T-helper 17 cell (primary cell): ENCODE measurements at regions not wholly inside any gene's neighbourhood (a gene's known extent, or its start where the extent isn't known, plus 50 kb on each side); places are given as distances from the start of the nearest gene placed in this dataset.

Experiments used
- ATAC-seq: fragments of 150-1000 bp; cut with Tn5 transposase; 2 replicates; pipeline ENCODE4 v1.10.0; 2021; ENCODE audit warnings: mild to moderate bottlenecking, moderate library complexity
- DNase-seq, 3 donors: peaks; one replicate each; pipeline versions ENCODE4 v3.0.0 to v3.0.0-alpha.2; 2020 to 2021
- H3K9me3 ChIP-seq: one replicate; pipeline ENCODE4 v1.7.0; 2013; ENCODE audit warnings: low read length, mild to moderate bottlenecking; ENCODE audit not compliant: control insufficient read depth, poor library complexity, severe bottlenecking
- H3K27ac Mint-ChIP-seq: one replicate; pipeline ENCODE4 v1.8.0; 2022; ENCODE audit warnings: mild to moderate bottlenecking, moderate library complexity, mixed read lengths
- H3K27me3 Mint-ChIP-seq: one replicate; pipeline ENCODE4 v1.8.0; 2022; ENCODE audit warnings: mixed read lengths
- H3K36me3 Mint-ChIP-seq: one replicate; pipeline ENCODE4 v1.8.0; 2022; ENCODE audit warnings: low read depth, mixed read lengths
- H3K4me1 Mint-ChIP-seq: one replicate; pipeline ENCODE4 v1.8.0; 2022; ENCODE audit warnings: mild to moderate bottlenecking, mixed read lengths
- H3K4me3 Mint-ChIP-seq: one replicate; pipeline ENCODE4 v1.8.0; 2022; ENCODE audit warnings: mild to moderate bottlenecking, moderate library complexity, mixed read lengths

GRCh38 chr17:36825113-36825512 is 112.2 kb upstream of the LHX1 start:
- Mint-ChIP-seq H3K36me3 (peaks cover 2% of the 10 kb centered on the region), H3K27ac (no peak overlapping the region), H3K27me3 (peaks cover 70% of the 10 kb centered on the region), H3K4me1 (peaks cover 4% of the 10 kb centered on the region), H3K4me3 (no peak overlapping the region)
- no peaks in the 10 kb centered on the region for H3K9me3 ChIP-seq
- DNase-seq (no peak), ATAC-seq (no peak)

DNA sequence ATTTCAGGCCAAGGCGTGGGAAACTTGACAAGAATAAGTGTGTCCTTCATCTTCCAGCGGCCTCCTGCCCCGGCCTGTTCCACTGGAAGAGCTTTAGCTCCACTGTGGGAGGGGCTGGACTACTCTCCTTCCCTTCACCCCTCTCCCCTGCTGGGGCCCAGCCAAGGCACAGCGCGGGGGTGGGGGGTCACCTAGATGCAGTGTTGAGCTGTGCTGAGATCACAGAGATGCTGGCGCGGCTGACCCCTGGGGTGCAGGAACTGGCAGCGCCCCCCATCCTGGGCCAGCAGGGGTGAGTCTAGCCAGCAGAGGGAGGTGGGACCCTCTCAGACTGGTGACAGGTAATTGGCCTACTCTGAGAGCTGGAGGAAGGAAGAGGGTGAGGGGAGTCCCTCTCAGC is 111.8 kb upstream of the LHX1 start:
- peaks cover 68% of the 10 kb centered on the region for H3K27me3 Mint-ChIP-seq
- H3K9me3 ChIP-seq = no peaks in the 10 kb centered on the region
- H3K36me3 Mint-ChIP-seq = peaks cover 2% of the 10 kb centered on the region
- no peak overlapping the region for H3K27ac Mint-ChIP-seq
- peaks cover 4% of the 10 kb centered on the region for H3K4me1 Mint-ChIP-seq
- no peak overlapping the region for H3K4me3 Mint-ChIP-seq
- DNase-seq (no peak), ATAC-seq (no peak)

DNA sequence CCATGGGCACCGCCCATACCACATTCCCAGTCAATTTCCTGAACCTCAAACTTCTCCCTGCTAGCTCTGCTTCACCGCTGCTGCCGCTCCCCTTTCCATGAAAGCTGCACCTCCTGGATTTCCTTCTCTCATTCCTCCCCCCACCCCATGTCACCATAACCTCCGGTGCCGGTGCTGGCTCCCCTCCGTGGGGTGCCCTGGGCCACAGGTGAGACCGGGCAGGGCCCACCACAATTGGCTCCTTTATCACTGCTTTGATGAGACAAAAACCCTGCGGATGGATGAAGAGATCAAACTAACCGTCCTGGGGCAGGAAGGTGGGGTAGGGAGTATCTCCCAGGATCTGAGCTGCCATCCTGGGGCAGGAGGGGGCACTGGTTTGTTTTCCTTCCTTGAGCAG is 111.3 kb upstream of the LHX1 start:
- Mint-ChIP-seq H3K27me3 (peaks cover 64% of the 10 kb centered on the region), H3K4me3 (no peak overlapping the region), H3K4me1 (peaks cover 4% of the 10 kb centered on the region), H3K36me3 (peaks cover 2% of the 10 kb centered on the region), H3K27ac (no peak overlapping the region)
- ATAC-seq (no peak), DNase-seq (no peak)
- H3K9me3 ChIP-seq = no peaks in the 10 kb centered on the region

DNA sequence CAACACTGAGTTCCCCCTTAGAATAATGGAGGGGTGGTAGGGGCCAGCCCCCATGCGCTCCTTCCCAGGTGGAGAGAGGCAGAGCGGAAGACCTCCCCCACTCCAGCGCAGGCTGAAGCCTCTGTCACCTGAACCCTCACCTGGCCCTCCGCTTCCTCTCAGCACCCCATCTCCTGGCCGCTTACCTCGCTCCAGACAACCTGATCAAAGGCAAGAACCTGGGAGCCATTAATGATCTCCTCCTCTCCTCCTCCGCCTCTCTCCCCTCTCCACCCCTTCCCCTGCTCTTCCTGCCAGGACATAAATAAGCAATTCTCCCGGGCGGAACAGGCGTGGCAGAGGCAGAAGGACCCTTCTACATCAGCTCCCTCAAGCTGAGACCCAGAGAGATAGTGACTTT is 110.2 kb upstream of the LHX1 start:
- no peaks in the 10 kb centered on the region for H3K9me3 ChIP-seq
- peaks cover 4% of the 10 kb centered on the region for H3K4me1 Mint-ChIP-seq
- DNase-seq = no peak
- H3K4me3 Mint-ChIP-seq = no peak overlapping the region
- peaks cover 53% of the 10 kb centered on the region for H3K27me3 Mint-ChIP-seq
- no peak for ATAC-seq
- H3K27ac Mint-ChIP-seq = no peak overlapping the region
- H3K36me3 Mint-ChIP-seq = peaks cover 2% of the 10 kb centered on the region

- Mint-ChIP-seq H3K4me1 (peaks cover 4% of the 10 kb centered on the region), H3K36me3 (no peaks in the 10 kb centered on the region)
Observed at GRCh38 chr17:36829676-36830075, 107.6 kb upstream of the LHX1 start.

GRCh38 chr17:36833279-36833678 is 104.0 kb upstream of the LHX1 start:
- DNase-seq = no peak
- Mint-ChIP-seq H3K4me1 (peaks cover 3% of the 10 kb centered on the region), H3K36me3 (peaks cover 4% of the 10 kb centered on the region), H3K27ac (no peak overlapping the region), H3K27me3 (peaks cover 2% of the 10 kb centered on the region), H3K4me3 (no peak overlapping the region)
- no peak for ATAC-seq
- H3K9me3 ChIP-seq = no peaks in the 10 kb centered on the region

More at GRCh38 chr17:36829676-36830075, 107.6 kb upstream of the LHX1 start:
- ATAC-seq = no peak
- no peak overlapping the region for H3K27ac Mint-ChIP-seq
- DNase-seq = no peak
- H3K27me3 Mint-ChIP-seq = peaks cover 36% of the 10 kb centered on the region
- no peak overlapping the region for H3K4me3 Mint-ChIP-seq
- no peaks in the 10 kb centered on the region for H3K9me3 ChIP-seq

GRCh38 chr17:36835036-36835435 is 102.2 kb upstream of the LHX1 start:
- no peaks in the 10 kb centered on the region for H3K9me3 ChIP-seq
- peaks cover 4% of the 10 kb centered on the region for H3K36me3 Mint-ChIP-seq
- ATAC-seq = no peak
- no peak for DNase-seq
- peaks cover 3% of the 10 kb centered on the region for H3K4me1 Mint-ChIP-seq
- no peak overlapping the region for H3K4me3 Mint-ChIP-seq
- no peak overlapping the region for H3K27ac Mint-ChIP-seq
- no peaks in the 10 kb centered on the region for H3K27me3 Mint-ChIP-seq

DNA sequence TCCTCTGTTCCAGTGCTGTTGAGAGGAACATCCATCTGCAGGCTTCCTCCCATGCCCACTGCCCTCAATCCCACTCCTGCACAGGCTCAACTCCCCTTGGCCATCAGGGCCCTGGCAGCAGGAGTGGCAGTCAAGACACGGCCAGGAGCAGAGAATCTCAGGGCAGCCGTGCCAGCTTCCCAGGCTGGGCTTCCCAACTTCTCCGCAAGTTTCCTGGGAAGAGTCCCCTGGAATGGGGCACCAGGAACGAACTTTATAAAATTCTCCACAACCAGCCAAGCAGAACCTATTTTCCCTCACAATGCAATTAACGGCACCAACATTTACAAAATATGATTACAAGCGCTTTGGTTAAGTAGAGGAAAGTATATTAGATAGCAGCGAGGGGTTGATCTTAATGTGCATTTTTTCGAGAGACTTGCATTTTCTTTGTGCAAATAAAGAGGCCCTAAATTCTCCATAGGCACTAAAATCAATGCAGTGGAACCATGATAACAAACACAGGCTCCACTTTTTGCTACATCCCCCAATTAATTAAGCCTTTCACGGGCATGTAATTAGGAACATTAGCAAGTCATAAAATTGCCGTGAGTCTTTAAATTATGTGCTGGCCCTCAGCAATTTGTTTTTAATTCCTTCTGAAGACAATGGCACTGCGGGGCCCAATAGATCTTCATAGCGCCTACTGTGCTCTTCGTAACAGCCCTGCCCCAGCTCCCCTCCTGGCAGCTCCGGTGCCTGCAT is 99.9 kb upstream of the LHX1 start:
- Mint-ChIP-seq H3K4me3 (no peak overlapping the region), H3K27me3 (peaks cover 4% of the 10 kb centered on the region), H3K4me1 (peaks cover 3% of the 10 kb centered on the region), H3K27ac (no peak overlapping the region), H3K36me3 (peaks cover 4% of the 10 kb centered on the region)
- DNase-seq (no peak), ATAC-seq (no peak)
- H3K9me3 ChIP-seq = no peaks in the 10 kb centered on the region

DNA sequence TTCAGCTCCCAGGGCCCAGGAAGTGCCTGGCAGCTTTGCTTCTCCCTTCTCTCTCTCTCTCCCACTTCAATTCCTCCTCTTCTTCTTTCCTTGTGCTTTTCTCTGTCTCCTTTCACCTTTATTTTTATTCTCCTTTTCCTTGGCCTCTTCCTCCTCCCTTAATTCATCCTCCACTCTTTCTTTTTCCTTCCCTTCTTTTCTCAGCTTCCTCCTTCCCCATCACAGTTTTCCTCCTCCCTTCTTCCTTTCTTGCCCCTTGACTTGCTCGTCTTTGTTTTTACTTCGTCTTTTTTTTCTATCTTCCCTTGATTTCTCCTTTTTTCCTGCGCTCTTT is 99.4 kb upstream of the LHX1 start:
- Mint-ChIP-seq H3K4me1 (peaks cover 3% of the 10 kb centered on the region), H3K27ac (no peak overlapping the region), H3K27me3 (peaks cover 9% of the 10 kb centered on the region), H3K36me3 (peaks cover 4% of the 10 kb centered on the region), H3K4me3 (no peak overlapping the region)
- no peak for DNase-seq
- ATAC-seq = no peak
- no peaks in the 10 kb centered on the region for H3K9me3 ChIP-seq

GRCh38 chr17:36839256-36839655 is 98.0 kb upstream of the LHX1 start:
- no peaks in the 10 kb centered on the region for H3K9me3 ChIP-seq
- H3K4me1 Mint-ChIP-seq = peaks cover 3% of the 10 kb centered on the region
- H3K36me3 Mint-ChIP-seq = peaks cover 4% of the 10 kb centered on the region
- ATAC-seq (no peak), DNase-seq (no peak)
- no peak overlapping the region for H3K4me3 Mint-ChIP-seq
- peaks cover 19% of the 10 kb centered on the region for H3K27me3 Mint-ChIP-seq
- H3K27ac Mint-ChIP-seq = no peak overlapping the region

DNA sequence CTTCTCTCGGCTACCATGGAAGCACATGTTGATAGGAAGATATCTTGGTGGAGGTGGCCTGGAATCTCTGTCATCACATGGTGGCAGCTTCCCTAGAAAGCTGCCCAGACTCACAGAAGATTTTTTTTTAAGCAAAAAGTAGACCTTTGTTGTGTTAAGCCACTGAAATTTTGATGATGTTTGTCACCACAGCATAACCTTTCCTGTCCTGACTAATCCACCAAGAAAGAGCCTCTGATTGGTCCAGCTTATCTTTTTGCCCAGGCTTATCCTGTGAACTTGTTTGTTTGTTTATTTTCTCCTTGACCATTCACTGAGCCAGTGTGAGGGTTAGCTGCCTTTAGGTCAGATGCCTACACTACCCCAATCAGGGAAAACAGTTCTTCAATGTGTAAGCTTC is 96.5 kb upstream of the LHX1 start:
- no peak for ATAC-seq
- H3K9me3 ChIP-seq = no peaks in the 10 kb centered on the region
- peaks cover 3% of the 10 kb centered on the region for H3K4me1 Mint-ChIP-seq
- H3K27me3 Mint-ChIP-seq = peaks cover 33% of the 10 kb centered on the region
- no peak overlapping the region for H3K27ac Mint-ChIP-seq
- no peak for DNase-seq
- H3K36me3 Mint-ChIP-seq = peaks cover 2% of the 10 kb centered on the region
- H3K4me3 Mint-ChIP-seq = no peak overlapping the region

DNA sequence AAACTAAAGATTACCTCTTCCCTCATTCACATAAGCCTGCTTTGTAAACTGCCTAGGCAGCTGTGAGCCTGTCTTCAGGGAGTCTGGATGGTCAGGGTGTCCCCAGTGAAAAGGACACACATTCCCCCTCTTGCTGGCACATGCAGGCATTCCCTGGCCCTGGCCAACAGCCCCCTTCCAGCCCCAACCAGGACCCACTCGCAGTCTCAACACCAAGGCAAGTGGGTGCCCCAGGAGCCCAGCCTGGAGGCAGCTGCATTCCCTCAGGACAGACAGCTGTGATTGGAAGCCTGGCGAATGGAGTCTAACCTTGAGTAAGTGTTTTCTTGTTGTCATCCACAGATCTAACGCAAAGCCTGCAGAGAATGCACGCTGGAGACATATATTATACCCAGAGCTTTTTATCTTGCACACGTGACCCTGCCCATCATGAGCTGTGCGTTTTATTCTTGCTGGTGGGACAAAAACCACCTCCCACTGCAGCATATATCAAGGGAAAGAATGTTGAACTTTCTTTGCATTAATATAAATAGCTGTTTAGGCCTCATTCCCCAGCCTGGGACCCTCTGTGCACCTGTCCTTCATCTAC is 95.0 kb upstream of the LHX1 start:
- Mint-ChIP-seq H3K4me3 (no peak overlapping the region), H3K4me1 (peaks cover 3% of the 10 kb centered on the region), H3K27ac (no peak overlapping the region), H3K27me3 (peaks cover 43% of the 10 kb centered on the region), H3K36me3 (no peaks in the 10 kb centered on the region)
- no peak for ATAC-seq
- no peaks in the 10 kb centered on the region for H3K9me3 ChIP-seq
- no peak for DNase-seq

DNA sequence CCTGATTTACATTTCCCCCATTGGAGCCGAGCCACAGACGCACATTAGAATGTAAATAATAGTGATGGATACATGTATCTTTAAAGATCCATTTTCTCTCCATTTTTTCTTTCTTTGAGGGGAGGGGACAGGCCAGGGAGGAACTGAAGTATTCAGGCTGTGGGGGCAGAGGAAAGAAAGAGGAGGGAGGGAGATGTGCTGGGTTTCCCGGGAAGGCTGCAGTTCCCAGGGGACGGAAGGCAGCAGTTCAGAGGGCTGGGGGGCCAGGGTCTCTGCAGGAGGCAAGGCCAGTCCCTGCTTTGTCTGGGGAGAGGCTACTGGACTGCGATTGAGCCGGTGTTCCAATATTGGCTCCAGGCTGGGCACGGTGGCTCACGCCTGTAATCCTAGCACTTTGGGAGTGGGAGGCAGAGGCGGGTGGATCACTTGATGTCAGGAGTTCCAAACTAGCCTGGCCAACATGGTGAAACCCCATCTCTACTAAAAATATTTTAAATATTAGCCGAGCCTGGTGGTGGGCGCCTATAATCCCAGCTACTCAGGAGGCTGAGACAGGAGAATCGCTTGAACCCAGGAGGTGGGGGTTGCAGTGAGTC is 94.2 kb upstream of the LHX1 start:
- Mint-ChIP-seq H3K4me3 (no peak overlapping the region), H3K36me3 (no peaks in the 10 kb centered on the region), H3K27me3 (peaks cover 43% of the 10 kb centered on the region), H3K27ac (no peak overlapping the region), H3K4me1 (no peaks in the 10 kb centered on the region)
- no peak for DNase-seq
- no peak for ATAC-seq
- H3K9me3 ChIP-seq = no peaks in the 10 kb centered on the region

- H3K4me1 Mint-ChIP-seq = no peaks in the 10 kb centered on the region
- H3K4me3 Mint-ChIP-seq = no peak overlapping the region
- ATAC-seq (no peak), DNase-seq (no peak)
- H3K27ac Mint-ChIP-seq = no peak overlapping the region
- no peaks in the 10 kb centered on the region for H3K9me3 ChIP-seq
- peaks cover 43% of the 10 kb centered on the region for H3K27me3 Mint-ChIP-seq
- no peaks in the 10 kb centered on the region for H3K36me3 Mint-ChIP-seq
Observed at GRCh38 chr17:36844013-36844412, 93.3 kb upstream of the LHX1 start.
